ENCODE measurements at regions not wholly inside any gene's neighbourhood (a gene's known extent, or its start where the extent isn't known, plus 50 kb on each side); places are given as distances from the start of the nearest gene placed in this dataset.
"Not testable (repeated sequence)": the region's sequence is repeated elsewhere in the genome, so short reads cannot be mapped to it uniquely, and the experiment has no call there.

- no peak for FAIRE-seq
Observed at GRCh38 chr4:137393044-137393443, 139.2 kb downstream of the PCDH18 start.

GRCh38 chr4:137390707-137391106 lies 141.6 kb downstream of the PCDH18 start:
- no peak for FAIRE-seq

DNA sequence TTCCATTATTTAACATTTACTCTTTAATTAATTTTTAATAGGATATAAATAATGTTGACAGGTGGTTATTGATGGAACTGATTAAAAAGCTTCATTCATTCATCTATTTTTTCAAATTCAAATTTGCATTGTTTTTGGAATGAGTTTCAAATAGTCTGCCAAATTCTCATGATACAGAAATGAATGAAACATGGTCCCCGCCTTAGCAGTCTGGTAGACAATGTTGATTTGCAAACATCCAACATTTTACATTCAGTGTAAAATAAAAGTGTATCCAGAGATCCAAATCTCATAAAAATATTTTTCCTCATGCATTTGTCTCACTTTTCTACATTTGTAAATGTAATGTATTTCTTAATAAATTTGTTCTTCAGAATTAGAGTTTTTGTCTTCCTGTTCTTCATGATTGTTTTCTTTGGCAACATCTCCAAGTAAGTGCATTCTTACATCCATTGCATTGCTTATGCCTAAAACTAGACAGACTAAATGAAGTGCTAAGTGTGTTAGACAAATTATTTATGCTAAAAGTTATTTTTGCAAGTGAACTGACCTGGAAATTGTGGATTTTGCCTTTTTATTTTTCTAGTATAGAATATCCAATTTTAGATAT lies 142.3 kb downstream of the PCDH18 start:
- FAIRE-seq, result peak; percentile 88

DNA sequence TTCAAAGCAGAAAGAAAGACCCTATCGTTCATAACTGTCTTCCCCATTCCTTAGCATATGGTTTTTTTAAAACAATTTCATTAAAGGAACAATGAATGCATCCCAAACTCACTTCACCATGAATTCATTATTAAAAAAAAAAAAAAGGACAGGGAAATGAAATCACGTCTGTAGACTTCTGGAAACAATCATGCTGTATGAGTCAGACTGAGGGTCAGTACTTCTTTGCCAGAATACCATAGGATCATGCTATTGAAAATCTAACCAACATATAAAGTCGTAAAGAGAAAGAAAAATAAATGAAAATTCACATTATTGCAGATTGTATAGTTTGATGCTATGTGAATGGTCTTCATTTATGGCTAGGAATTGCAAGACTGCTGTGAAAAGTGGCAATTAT lies 144.4 kb downstream of the PCDH18 start:
- no peak for FAIRE-seq

- no peak for FAIRE-seq
Observed at GRCh38 chr4:137384476-137384875, 147.8 kb downstream of the PCDH18 start.

- no peak for FAIRE-seq
Observed at GRCh38 chr4:137378821-137379220, 153.5 kb downstream of the PCDH18 start.

GRCh38 chr4:137378393-137378792 lies 153.9 kb downstream of the PCDH18 start:
- FAIRE-seq, result no peak

DNA sequence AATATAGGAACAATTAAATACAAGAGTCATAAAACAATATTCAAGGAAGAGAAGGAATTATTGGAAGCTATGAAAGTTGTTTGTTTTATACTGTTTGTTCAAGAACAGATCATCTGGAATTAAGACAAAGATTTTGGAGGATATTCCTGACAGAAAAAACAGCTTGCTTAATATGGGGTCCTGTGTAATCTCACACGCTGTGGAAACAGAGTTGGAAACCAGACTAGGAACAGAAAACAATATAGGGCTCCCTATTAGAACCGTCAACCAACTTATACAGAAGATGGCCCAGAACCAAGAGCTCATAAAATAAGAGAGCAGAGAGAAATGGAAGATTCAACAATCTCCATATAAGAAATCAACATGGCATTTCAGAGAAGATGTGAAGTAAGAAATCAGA lies 156.0 kb downstream of the PCDH18 start:
- FAIRE-seq, result no peak

DNA sequence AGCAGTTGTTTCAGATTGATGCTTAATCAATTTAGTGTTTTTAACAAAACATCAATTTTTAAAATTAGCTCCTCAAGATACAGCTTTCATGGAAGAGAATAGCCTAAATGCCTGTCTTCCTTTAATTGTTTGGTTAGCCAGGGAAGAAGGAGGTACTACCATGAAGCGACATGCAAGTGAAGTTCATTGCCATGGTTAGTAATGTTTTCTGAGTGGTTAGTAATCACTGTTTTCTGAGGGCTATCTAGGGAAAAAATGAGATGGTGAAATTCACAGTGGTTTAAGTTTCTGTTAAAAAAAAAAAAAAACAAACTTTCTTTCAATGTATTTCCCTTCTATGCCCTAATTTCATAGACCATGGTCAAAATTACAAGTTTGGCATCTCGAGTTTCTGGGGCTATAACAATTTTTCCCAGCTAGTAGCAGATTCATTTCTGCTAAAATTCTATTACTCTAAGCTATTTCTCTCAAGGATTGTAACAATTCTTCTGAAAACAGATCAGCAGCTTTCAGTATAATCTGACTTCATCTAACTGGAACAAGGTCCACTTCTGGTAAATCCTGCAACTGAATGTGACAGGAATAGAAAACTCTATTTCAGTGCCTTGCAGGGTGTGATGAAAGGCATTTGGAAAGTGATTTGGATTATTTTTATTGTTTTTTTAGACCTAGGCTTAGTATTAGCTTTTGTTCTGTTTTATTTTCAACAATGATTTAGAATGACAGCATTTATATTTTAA lies 157.0 kb downstream of the PCDH18 start:
- no peak for FAIRE-seq

DNA sequence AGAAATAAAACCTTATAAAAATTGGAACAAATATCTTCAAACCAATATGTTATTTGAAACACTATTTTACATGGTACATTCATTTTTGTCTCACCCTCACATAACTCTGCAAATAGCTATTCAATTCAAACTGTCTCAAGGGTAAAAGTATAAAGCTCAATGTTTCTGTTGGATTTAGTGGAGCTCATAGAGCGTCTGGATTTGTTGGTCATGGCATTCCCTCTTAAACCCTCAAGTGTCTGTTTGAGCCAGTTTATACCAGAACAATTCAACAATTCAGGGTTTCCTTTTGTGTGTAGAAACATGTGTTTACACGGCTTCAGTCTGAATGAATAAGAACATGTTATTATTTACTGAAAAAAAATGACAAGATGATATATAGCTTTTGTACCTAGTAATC lies 161.6 kb downstream of the PCDH18 start:
- no peak for FAIRE-seq

DNA sequence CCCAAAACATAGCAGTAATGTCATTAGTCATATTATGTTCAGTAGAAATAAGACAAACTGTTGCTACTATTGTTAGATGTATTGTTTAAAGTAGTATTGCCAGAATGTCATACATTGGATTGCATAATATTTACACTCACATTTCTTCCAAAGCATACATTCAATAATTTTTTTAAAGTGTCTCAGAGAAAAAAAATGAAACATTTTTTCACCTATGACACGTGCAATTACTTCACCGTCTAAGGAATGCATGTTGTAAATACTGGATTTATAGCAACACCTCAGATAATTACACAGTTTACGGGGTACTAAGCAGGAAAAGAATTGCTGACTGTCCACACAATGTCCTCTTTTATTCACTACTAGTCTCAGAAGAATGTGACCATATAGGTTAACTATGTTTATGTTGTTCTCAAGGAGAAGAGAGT lies 162.1 kb downstream of the PCDH18 start:
- FAIRE-seq, result no peak

DNA sequence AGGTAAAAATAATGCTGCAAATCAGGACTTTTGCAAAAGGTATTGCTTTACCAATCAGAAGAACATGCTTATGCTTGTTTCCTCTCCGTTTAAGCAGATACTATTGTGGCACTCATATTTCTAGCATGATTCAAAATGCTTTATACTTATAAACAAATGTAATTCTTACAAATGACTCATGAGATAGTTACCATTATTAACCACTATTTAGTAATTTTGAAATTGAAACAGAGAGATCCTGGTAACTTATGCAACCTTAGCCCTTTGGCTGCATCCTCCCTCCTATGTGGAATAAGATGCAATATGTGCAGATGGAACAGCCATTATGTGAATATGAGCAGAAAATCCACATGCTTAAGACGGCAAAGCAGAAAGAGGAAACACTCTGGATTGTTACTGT lies 164.7 kb downstream of the PCDH18 start:
- no peak for FAIRE-seq

DNA sequence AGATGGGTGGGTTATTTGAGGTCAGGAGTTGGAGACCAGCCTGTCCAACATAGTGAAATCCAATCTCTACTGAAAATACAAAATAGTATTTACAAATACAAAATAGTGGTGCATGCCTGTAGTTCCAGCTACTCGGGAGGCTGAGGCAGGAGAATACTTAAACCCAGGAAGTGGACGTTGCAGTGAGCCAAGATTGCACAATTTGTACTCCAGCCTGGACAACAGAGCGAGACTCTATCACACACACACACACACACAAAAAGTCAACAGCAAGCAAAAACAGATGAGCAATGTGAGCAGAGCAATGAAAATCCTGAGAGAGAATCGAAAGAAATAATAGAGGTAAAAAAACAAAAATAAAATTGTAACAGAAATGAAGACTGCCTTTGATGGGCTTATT lies 168.8 kb downstream of the PCDH18 start:
- no peak for FAIRE-seq

GRCh38 chr4:137361756-137362470 lies 170.4 kb downstream of the PCDH18 start:
- FAIRE-seq, result no peak

DNA sequence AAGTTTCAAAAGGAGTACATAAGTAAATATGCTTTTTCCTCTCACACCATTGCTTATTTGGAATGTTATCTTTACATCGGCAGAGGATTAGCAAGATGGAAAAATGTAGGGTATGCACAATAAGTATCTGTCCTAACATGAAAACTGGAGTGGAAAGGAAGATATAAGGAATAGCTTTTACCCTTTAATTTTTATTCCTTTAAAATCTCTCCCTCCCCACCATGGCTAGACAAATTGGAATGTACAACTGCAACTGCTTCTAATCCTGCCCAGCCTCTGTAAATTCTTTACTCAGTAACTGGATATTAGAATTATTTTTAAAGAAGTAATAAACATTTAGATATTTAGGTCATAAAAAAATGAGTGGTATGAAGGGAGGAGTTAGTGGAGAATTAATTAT lies 171.5 kb downstream of the PCDH18 start:
- no peak for FAIRE-seq

DNA sequence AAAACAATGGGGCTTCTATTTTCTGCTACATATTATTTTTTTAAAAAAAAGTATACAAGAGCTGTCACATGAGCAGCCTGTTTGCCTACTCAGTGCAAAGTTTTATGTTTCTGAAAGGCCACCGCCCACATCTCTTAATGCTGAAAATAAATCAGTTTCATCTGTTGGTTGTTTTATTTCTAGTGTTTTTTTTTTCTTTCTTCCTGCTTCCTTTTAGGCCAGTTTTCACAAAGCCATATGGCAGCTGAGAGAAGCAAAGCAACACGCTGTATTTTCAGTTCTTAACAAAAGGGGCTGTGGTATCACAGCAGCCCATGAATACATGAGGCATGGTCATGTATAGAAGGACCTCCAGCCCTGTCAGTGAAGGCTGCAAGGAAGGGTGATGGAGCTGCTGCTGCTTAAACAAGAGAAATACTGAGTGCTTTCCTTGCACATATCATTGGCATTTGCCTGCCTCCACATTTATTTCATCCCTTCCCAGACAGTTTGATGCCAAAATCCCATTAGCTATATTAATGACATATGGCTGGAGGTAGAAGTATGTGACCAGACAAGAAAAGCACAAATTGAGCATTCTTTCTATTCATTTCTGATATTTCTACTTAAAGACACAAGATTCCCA lies 172.5 kb downstream of the PCDH18 start:
- no peak for FAIRE-seq

DNA sequence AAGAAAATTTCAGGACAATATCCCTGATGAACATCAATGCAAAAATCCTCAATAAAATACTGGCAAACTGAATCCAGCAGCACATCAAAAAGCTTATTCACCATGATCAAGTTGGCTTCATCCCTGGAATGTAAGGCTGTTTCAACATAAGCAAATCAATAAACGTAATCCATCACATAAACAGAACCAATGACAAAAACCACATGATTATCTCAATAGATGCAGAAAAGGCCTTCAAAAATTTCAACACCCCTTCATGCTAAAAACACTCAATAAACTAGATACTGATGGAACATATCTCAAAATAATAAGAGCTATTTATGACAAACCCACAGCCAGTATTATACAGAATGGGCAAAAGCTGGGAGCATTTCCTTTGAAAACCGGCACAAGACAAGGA lies 177.7 kb downstream of the PCDH18 start:
- FAIRE-seq, result not testable (repeated sequence)

- no peak for FAIRE-seq
Observed at GRCh38 chr4:137347371-137347770, 184.9 kb downstream of the PCDH18 start.

- no peak for FAIRE-seq
Observed at GRCh38 chr4:137345597-137345996, 186.7 kb downstream of the PCDH18 start.

DNA sequence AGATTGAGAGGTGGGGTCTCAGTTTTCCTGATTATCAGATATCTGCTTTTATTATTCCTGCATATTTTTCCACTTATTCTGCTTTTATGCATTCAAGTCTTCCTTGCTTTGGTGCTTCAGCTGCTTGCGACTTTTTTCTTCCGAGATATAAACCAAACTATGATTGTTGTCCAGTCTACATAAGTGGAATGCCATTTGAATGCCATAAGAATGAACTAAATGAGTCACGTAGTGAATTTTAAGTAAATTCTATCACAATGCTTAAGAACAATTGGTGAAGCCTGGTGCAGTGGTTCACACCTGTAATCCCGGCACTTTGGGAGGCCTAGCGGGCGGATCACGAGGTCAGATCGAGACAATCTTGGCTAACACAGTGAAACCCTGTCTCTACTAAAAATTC lies 189.1 kb downstream of the PCDH18 start:
- no peak for FAIRE-seq

DNA sequence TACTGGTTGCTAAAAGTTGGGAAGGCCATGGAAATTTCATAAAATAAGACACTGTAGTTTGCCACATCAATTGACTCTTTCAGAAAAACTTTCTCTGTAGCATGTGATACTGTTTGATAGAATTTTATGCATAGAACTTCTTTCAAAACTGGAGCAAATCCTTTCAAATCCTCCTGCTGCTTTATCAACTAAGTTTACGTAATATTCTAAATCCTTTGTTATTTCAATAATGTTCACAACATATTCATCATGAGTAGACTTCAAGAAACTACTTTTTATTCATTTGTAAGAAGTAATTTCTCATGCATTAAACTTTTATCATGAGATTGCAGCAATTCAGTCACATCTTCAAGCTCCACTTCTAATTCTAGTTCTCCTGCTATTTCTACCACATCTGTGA lies 199.3 kb downstream of the PCDH18 start:
- FAIRE-seq, result no peak

GRCh38 chr4:137312257-137312656 lies 220.0 kb downstream of the PCDH18 start:
- FAIRE-seq, result no peak

GRCh38 chr4:137310593-137311490 lies 221.5 kb downstream of the PCDH18 start:
- peak; percentile 76 for FAIRE-seq
